ENCODE measurements at regions not wholly inside any gene's neighbourhood (a gene's known extent, or its start where the extent isn't known, plus 50 kb on each side); places are given as distances from the start of the nearest gene placed in this dataset.
"Not testable (repeated sequence)": the region's sequence is repeated elsewhere in the genome, so short reads cannot be mapped to it uniquely, and the experiment has no call there.

DNA sequence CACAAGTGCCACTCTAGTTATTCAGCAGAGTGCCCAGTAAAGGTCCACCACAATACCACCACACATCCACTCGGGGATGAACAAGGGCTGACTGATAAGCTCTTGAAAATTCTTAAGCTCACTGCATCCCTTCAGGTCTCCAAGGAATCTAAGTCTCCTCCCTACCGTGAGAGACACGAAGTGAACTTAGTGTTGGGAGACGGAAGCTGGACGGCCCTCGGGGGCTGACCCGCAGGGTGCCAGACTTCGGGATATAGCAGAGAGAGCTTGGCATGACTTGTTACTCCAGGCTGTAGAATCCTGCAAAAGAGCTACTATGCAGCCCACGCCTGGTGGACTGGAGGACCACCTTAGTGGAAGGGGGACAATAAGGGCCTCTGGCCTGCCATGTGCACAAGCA lies 75.1 kb downstream of the LYZL1 start:
- intact Hi-C loops (cut with DNase I, micrococcal nuclease); H3K4me1 ChIP-seq (ENCODE audit: low read depth); H3K36me3 ChIP-seq (ENCODE audit: low read depth); H3K4me3 ChIP-seq; ATAC-seq; DNase-seq; H3K9me3 ChIP-seq: not testable (repeated sequence)

DNA sequence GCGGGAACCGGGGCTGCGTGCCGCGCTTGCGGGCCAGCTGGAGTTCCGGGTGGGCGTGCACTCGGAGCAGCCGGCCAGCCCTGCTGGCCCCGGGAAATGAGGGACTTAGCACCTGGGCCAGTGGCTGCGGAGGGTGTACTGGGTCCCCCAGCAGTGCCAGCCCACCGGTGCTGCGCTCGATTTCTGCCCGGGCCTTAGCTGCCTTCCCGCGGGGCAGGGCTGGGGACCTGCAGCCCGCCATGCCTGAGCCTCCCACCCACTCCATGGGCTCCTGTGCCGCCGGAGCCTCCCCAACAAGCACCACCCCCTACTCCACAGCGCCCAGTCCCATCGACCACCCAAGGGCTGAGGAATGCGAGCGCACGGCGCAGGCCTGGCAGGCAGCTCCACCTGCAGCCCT lies 77.3 kb downstream of the LYZL1 start:
- H3K36me3 ChIP-seq (ENCODE audit: low read depth); H3K4me1 ChIP-seq (ENCODE audit: low read depth); ATAC-seq; H3K4me3 ChIP-seq; DNase-seq; H3K9me3 ChIP-seq; intact Hi-C loops (cut with DNase I, micrococcal nuclease): not testable (repeated sequence)

DNA sequence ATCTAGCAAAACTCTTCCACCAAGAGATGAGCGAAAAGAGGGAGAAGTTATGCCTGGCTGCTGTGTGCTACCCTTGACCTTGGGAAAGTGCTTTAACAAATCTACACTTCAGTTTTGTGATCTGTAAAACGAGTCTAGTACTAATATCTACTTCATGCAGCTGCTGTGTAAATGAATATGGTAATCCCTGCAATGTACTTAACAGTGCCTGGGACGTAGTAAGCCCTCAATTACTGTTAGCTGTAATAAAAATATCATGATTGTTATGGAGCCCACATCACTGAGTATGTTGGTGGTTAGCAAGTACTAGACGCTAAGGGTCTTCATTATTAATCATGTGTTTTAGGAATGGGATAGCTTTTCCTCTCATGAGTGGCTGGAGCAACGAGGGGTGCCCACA lies 80.5 kb downstream of the LYZL1 start:
- TF ChIP-seq, protein P1, sequence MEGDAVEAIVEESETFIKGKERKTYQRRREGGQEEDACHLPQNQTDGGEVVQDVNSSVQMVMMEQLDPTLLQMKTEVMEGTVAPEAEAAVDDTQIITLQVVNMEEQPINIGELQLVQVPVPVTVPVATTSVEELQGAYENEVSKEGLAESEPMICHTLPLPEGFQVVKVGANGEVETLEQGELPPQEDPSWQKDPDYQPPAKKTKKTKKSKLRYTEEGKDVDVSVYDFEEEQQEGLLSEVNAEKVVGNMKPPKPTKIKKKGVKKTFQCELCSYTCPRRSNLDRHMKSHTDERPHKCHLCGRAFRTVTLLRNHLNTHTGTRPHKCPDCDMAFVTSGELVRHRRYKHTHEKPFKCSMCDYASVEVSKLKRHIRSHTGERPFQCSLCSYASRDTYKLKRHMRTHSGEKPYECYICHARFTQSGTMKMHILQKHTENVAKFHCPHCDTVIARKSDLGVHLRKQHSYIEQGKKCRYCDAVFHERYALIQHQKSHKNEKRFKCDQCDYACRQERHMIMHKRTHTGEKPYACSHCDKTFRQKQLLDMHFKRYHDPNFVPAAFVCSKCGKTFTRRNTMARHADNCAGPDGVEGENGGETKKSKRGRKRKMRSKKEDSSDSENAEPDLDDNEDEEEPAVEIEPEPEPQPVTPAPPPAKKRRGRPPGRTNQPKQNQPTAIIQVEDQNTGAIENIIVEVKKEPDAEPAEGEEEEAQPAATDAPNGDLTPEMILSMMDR (IDR thresholded peaks at IDR 0.05): no peak
- intact Hi-C loops (cut with DNase I, micrococcal nuclease): no loop called here
- no peak overlapping the region for H3K4me3 ChIP-seq
- H3K36me3 ChIP-seq (ENCODE audit: low read depth): no peaks in the 10 kb centered on the region
- no peaks in the 10 kb centered on the region for H3K9me3 ChIP-seq
- no peaks in the 10 kb centered on the region for H3K4me1 ChIP-seq (ENCODE audit: low read depth)
- no peak for DNase-seq
- no peak for ATAC-seq

DNA sequence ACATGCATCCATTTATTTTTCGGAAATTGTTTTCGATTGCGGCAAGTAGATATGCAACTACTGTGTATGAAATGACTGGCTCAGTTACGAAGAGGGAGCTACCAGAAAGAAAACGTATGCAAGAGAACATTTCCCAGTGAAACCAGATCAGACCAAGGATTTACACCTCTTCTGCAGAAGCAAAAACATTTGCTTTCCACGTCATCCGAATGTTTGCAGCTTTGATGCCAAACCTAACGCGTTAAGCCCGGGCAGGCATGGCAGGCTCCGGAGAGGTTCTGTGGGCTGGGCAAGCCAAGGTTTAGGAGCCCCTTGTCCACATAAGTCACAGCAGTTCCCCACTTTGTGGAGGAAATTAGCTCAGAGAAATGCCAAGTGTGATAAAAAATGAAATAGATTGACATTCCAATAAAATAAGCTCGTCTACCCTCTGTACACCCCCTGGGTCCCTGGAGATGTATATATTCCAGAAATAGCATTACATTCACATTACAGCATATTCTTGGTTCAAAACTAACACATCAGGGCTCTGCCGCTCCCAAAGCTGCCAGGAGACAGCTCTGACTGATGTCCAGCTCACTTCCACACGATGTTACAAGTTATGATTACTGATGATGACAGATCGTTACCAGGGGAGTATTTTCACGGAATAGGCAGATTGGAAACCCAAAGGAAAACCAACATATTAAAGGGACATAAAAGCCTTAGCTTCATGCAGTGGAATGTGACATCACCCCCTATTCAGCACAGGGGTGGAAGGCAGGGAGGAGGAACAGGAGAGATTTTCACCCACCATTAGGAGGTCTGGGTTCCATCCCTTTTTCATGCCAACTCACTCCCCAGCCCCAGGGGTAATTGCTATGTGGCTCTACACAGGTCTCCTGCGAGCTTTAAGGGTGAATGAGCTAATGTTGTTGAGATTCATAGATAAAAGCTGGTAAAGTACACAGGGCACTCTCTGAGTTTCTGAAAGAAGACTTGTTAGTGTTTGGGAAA lies 81.5 kb downstream of the LYZL1 start:
- TF ChIP-seq, protein P1 (IDR thresholded peaks at IDR 0.05): no peak
- DNase-seq (no peak), ATAC-seq (no peak)
- intact Hi-C loops (cut with DNase I, micrococcal nuclease): no loop called here
- H3K36me3 ChIP-seq (ENCODE audit: low read depth): no peaks in the 10 kb centered on the region
- H3K4me3 ChIP-seq: no peak overlapping the region
- H3K4me1 ChIP-seq (ENCODE audit: low read depth): no peaks in the 10 kb centered on the region
- no peaks in the 10 kb centered on the region for H3K9me3 ChIP-seq

DNA sequence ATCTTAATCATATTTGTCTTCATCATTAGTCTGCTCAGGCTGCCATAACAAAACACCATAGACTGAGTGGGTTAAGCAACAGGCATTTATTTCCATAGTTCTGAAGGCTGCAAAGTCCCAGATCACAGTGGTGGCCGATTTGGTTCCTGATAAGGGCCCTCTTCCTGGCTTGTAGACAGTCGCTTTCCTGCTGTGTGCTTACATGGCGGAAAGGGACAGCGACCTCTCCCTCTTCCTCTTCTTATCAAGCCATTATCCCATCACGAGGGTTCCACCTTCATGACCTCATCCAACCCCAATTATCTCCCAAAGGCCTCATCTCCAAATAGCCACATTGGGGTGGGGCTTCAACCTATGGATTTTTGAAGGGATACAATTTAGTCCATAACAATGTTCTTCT lies 84.0 kb downstream of the LYZL1 start:
- TF ChIP-seq, protein P1 (IDR thresholded peaks at IDR 0.05): no peak
- Histone ChIP-seq H3K4me3 (no peak overlapping the region), H3K9me3 (no peaks in the 10 kb centered on the region), H3K36me3 (ENCODE audit: low read depth) (no peaks in the 10 kb centered on the region), H3K4me1 (ENCODE audit: low read depth) (no peaks in the 10 kb centered on the region)
- ATAC-seq: no peak
- DNase-seq: no peak
- intact Hi-C loops (cut with DNase I, micrococcal nuclease): no loop called here

DNA sequence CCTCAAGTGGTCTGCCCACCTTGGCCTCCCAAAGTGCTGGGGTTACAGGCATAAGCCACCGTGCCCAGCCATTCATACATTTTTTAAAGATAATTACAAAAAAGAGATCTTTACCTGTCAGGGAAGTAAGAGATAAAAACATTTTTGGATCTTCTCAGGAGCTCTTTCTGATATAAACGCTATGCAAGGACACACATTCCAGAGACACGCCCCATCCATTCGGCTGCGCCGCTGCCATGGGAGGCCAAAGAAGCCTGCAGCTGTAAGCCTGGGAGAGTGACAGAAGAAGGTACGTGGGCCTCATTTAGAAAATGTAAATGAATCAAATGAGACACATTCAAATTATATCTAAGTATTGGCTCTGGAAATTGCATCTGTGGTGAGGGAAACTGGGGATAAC lies 85.3 kb downstream of the LYZL1 start:
- Histone ChIP-seq H3K36me3 (ENCODE audit: low read depth) (no peaks in the 10 kb centered on the region), H3K4me3 (no peak overlapping the region), H3K9me3 (no peaks in the 10 kb centered on the region), H3K4me1 (ENCODE audit: low read depth) (no peaks in the 10 kb centered on the region)
- TF ChIP-seq, protein P1 (IDR thresholded peaks at IDR 0.05): no peak
- intact Hi-C loops (cut with DNase I, micrococcal nuclease): no loop called here
- no peak for ATAC-seq
- DNase-seq: no peak
